Upper lobe of right lung (tissue), 1 donor: ENCODE measurements at regions not wholly inside any gene's neighbourhood (a gene's known extent, or its start where the extent isn't known, plus 50 kb on each side); places are given as distances from the start of the nearest gene placed in this dataset.

Source experiments
- ATAC-seq: fragments of 200-7000 bp; cut with Tn5 transposase; one replicate; pipeline ENCODE4 v1.9.1; 2020; ENCODE audit warnings: mild to moderate bottlenecking, moderate library complexity
- DNase-seq: peaks from one replicate; pipeline ENCODE4 v3.0.0-alpha.2; 2020
- H3K27ac ChIP-seq: fragments of 200-600 bp; one replicate; pipeline ENCODE4 v1.8.0; 2022
- H3K27me3 ChIP-seq: fragments of 200-600 bp; one replicate; pipeline ENCODE4 v1.8.0; 2022; ENCODE audit warnings: mild to moderate bottlenecking
- H3K36me3 ChIP-seq: fragments of 200-600 bp; one replicate; pipeline ENCODE4 v1.8.0; 2022
- H3K4me1 ChIP-seq: fragments of 200-600 bp; one replicate; pipeline ENCODE4 v1.8.0; 2022
- H3K4me3 ChIP-seq: fragments of 200-600 bp; one replicate; pipeline ENCODE4 v1.8.0; 2022; ENCODE audit warnings: mild to moderate bottlenecking
- H3K9me3 ChIP-seq: fragments of 200-600 bp; one replicate; pipeline ENCODE4 v1.8.0; 2022
- intact Hi-C: fragments of 100-400 bp; cut with DNase I; formaldehyde crosslinking; loops from one replicate; pipeline ENCODE4 v1.11.0; 2022
- TF ChIP-seq, protein P1 (sequence below): fragments of 200-600 bp; IDR thresholded peaks from one replicate; pipeline ENCODE4 v1.8.0; 2022; ENCODE audit warnings: antibody characterized with exemption
- donor health status: DM: no; HTN: yes; CAD: no; lungs with severe emphysema.

DNA sequence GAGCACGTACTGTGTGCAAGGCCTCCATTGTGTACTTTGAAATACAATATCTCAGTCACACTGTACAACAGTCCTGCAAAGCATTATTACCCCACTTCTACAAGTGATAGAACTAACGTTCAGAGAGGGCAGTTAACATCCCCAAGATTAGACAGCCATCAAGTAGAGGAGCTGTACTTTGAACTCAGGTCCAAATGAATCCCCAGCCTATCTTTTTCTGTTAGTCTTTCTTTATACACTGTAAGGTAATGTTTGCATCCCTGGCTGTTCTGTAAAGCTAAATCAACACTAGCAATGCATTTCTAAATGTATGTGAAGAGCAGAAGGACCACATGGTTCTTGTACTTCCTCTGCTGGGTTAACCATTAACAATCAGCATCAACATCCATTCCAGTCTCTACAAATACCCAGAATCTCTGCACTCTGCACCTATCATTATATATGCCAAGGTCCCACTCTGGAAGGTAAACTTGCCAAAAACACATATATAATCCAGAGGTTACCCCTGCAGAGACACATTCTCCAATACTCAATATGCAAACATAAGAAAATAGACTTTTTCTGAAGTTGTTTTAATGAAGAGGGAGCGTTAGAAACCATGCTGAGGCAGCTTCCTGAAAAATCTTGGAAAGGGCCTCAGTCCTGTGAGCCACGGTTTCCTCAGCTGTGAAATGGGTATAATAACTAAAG lies 182.3 kb downstream of the MZT1 start:
- intact Hi-C loops = no loop called here
- TF ChIP-seq, protein P1, sequence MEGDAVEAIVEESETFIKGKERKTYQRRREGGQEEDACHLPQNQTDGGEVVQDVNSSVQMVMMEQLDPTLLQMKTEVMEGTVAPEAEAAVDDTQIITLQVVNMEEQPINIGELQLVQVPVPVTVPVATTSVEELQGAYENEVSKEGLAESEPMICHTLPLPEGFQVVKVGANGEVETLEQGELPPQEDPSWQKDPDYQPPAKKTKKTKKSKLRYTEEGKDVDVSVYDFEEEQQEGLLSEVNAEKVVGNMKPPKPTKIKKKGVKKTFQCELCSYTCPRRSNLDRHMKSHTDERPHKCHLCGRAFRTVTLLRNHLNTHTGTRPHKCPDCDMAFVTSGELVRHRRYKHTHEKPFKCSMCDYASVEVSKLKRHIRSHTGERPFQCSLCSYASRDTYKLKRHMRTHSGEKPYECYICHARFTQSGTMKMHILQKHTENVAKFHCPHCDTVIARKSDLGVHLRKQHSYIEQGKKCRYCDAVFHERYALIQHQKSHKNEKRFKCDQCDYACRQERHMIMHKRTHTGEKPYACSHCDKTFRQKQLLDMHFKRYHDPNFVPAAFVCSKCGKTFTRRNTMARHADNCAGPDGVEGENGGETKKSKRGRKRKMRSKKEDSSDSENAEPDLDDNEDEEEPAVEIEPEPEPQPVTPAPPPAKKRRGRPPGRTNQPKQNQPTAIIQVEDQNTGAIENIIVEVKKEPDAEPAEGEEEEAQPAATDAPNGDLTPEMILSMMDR = no peak
- DNase-seq (no peak), ATAC-seq (no peak)
- Histone ChIP-seq H3K36me3 (no peaks in the 10 kb centered on the region), H3K27me3 (no peaks in the 10 kb centered on the region), H3K4me3 (no peak overlapping the region), H3K4me1 (no peaks in the 10 kb centered on the region), H3K9me3 (no peaks in the 10 kb centered on the region), H3K27ac (no peak overlapping the region)

DNA sequence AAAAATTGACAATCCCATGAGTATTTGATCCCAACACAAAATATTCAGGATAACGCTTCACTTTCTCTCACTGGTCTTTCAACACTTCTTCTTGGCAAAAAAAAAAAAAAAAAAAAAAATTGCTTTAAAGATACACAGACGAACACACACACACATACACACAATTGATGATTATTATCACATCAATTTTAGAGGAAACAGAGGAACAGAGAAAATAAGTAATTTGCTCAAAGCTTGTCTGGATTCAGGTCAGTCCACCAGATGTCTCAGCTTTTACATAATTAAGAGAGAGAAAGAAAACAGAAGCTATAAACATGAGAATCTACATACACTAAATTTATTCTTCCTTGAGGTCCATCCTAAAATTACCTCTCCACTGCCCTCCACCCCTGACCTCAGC lies 183.4 kb downstream of the MZT1 start:
- H3K27ac ChIP-seq = no peak overlapping the region
- H3K27me3 ChIP-seq = no peaks in the 10 kb centered on the region
- no peak for ATAC-seq
- TF ChIP-seq, protein P1 = no peak
- DNase-seq = no peak
- no peaks in the 10 kb centered on the region for H3K36me3 ChIP-seq
- H3K9me3 ChIP-seq = no peaks in the 10 kb centered on the region
- intact Hi-C loops = no loop called here
- H3K4me1 ChIP-seq = no peaks in the 10 kb centered on the region
- H3K4me3 ChIP-seq = no peak overlapping the region

DNA sequence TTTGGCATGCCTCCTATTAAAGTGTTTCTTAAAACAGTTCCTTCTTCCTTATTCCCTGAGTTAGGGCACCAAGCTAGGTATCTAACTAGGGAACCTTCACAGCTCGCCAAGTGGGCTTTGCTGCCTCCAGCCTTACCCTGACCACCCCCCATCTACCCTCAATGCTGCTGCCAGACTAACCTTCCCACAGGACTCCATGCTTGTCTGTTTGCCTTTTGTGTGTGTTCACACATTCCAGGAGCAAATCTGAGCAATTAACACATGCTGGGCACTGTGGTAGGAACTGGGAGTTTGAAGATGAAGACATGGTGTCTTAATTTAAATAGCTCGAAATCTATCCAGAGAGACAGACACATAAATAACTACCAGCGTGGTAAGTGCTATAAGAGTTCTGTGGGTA lies 185.2 kb downstream of the MZT1 start:
- no peak for ATAC-seq
- no peaks in the 10 kb centered on the region for H3K27me3 ChIP-seq
- no peak overlapping the region for H3K4me3 ChIP-seq

DNA sequence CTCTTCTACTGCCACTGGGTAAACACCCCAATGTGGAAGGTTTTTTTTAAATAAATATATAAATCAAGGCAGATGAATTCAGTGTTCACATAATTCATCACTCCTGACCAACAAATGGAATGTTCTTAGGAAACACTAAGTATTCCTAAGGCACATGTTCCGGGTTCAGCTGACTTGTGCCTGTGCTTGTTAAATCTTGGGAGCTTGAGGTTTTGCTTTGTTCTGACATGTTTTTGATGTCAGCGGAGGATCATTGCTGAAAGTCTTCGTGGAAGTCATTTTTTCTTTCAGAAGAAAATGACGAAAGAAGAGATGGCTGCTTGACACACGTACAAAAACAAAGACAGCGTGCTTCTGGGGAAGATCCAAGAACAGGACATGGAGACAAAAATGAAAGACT lies 185.8 kb downstream of the MZT1 start:
- TF ChIP-seq, protein P1 = no peak
- Histone ChIP-seq H3K4me1 (peaks cover 6% of the 10 kb centered on the region), H3K9me3 (no peaks in the 10 kb centered on the region), H3K27me3 (no peaks in the 10 kb centered on the region), H3K4me3 (no peak overlapping the region), H3K36me3 (no peaks in the 10 kb centered on the region), H3K27ac (no peak overlapping the region)
- intact Hi-C loops = no loop called here
- ATAC-seq = no peak
- DNase-seq = no peak

More for the DNA sequence above, 185.2 kb downstream of the MZT1 start:
- no peak overlapping the region for H3K27ac ChIP-seq
- no peaks in the 10 kb centered on the region for H3K36me3 ChIP-seq
- TF ChIP-seq, protein P1 = no peak
- H3K4me1 ChIP-seq = peaks cover 6% of the 10 kb centered on the region
- H3K9me3 ChIP-seq = no peaks in the 10 kb centered on the region
- intact Hi-C loops = no loop called here
- DNase-seq = no peak

DNA sequence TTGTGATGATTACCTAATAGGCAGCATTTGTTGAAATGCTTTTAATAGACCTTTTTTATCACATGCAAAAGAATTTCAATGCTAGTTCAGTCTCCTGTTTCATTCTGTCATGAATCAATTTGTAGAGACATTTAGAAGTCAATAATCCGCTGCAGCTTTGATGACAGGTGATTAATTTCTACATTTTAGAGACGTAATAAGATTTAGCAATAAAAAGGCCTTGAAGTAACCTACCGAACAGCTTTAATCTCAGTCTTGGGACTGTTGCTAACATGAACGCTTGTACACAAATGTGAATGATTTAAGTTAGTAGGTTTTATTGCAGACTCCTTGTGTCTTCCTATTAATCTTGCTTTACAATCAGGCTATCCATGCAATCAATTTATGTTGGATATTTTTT lies 186.5 kb downstream of the MZT1 start:
- no peaks in the 10 kb centered on the region for H3K36me3 ChIP-seq
- H3K4me3 ChIP-seq = no peak overlapping the region
- DNase-seq (no peak), ATAC-seq (no peak)
- H3K9me3 ChIP-seq = no peaks in the 10 kb centered on the region
- no peaks in the 10 kb centered on the region for H3K27me3 ChIP-seq
- no peak overlapping the region for H3K27ac ChIP-seq
- TF ChIP-seq, protein P1 = no peak
- intact Hi-C loops = no loop called here
- H3K4me1 ChIP-seq = peaks cover 6% of the 10 kb centered on the region

DNA sequence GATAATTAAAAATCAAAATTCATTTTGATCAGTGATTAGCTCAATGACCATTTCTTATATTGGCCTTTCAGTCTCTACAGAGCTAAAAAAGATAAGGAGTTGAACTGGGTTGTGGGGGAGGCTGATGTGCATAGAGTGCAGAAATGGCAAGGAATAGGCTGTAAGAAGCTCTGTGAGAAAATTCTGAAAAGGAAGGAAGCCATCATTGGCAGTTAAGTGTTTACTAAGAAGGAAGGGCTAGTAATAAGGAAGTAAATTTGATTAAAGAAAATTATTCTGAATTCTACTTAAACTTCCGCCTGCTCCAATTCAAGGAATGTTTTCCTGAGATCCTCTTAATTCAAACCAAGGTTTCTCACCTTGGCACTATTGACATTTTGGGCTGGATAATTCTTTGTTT lies 187.5 kb downstream of the MZT1 start:
- Histone ChIP-seq H3K9me3 (no peaks in the 10 kb centered on the region), H3K4me1 (peaks cover 6% of the 10 kb centered on the region), H3K27ac (no peak overlapping the region), H3K36me3 (no peaks in the 10 kb centered on the region), H3K27me3 (no peaks in the 10 kb centered on the region), H3K4me3 (no peak overlapping the region)
- DNase-seq = no peak
- ATAC-seq = no peak
- intact Hi-C loops = no loop called here
- TF ChIP-seq, protein P1 = no peak
